Epithelial cell of proximal tubule (primary cell): ENCODE measurements at regions not wholly inside any gene's neighbourhood (a gene's known extent, or its start where the extent isn't known, plus 50 kb on each side); places are given as distances from the start of the nearest gene placed in this dataset.

ENCODE experiments used
- DNase-seq: peaks from one replicate; pipeline ENCODE4 v3.0.0-alpha.2; 2011; ENCODE audit warnings: low read depth
- H3K4me3 ChIP-seq: 2 replicates; pipeline ENCODE4 v1.5.1; 2011; ENCODE audit warnings: low read depth, mild to moderate bottlenecking, low read length
- TF ChIP-seq, protein P1 (sequence below): conservative IDR thresholded peaks from 2 replicates; pipeline ENCODE4 v1.5.1; 2012; ENCODE audit warnings: low read depth, mild to moderate bottlenecking, low read length

DNA sequence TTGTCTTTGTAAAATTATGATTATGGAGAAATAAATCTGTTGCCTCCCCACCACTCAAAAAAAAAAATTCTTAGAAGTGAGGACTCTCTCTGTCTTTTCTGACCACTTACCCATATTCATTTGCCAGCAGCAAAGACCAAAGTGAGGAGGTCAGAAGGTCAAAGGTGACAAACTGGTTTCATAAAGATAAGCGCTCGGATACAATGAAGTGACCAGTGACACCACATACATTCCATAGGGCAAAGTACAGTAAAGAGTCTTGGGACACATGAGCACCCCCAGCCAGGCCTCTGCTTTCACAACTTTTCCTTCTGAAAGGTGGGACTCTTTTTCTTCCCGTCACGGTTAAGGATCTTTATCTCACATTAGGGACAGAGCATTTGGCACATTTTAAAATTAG, 75.9 kb upstream of the TCF4 start:
- TF ChIP-seq, protein P1, sequence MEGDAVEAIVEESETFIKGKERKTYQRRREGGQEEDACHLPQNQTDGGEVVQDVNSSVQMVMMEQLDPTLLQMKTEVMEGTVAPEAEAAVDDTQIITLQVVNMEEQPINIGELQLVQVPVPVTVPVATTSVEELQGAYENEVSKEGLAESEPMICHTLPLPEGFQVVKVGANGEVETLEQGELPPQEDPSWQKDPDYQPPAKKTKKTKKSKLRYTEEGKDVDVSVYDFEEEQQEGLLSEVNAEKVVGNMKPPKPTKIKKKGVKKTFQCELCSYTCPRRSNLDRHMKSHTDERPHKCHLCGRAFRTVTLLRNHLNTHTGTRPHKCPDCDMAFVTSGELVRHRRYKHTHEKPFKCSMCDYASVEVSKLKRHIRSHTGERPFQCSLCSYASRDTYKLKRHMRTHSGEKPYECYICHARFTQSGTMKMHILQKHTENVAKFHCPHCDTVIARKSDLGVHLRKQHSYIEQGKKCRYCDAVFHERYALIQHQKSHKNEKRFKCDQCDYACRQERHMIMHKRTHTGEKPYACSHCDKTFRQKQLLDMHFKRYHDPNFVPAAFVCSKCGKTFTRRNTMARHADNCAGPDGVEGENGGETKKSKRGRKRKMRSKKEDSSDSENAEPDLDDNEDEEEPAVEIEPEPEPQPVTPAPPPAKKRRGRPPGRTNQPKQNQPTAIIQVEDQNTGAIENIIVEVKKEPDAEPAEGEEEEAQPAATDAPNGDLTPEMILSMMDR = no peak
- no peak overlapping the region for H3K4me3 ChIP-seq
- no peak for DNase-seq

DNA sequence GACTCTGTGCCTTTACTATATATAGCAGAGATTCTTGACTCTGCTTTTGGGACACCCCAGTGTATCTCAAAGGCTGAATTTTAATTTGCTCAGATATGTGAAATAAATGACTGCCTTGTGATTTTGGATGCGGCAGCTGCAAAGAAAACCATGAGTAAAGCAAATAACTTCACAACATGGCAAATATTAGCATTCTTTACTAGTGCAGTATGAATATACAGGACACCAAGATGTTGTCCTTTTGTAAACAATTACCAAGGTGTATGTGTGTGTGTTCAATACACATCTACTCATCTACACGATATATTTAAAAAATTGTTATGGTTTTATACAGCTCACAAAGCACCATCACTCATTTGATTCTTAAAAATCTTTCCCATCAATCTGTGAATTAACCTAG, 70.6 kb upstream of the TCF4 start:
- no peak for DNase-seq
- TF ChIP-seq, protein P1 = no peak
- no peak overlapping the region for H3K4me3 ChIP-seq

DNA sequence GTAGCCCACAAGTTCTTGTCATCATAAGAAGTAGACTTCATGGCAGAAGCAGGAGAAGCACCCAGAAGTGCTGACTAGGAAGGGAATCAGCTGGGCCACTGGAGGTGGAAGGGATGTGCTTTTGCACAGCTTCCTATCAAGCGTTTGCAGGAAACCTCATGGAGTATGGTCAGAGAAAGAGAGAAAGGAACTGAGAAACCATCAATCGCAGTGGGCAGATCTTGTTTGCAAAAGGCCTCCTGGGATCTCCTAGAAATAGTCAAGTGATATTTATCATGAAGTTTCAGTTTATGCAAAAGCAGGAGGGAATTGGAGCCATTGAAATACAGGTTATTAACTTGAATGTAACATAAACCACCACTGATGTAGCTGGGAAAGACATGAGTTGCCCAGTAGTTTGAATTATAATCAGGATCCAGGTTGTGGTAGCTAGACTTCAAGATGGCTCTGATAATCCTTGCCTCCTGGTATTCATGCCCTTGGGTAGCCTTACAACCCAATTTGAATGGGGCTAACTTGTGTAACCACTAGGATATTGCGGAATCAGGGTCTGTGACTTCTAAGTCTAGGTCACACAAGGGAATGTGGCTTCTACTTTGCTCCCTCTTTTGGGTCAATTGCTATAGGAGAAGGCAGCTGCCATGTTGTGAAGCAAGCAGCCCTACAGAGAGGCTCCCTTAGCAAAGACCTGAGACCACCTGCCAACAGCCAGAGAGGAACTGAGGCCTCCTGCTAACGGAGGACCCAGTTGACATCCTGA, 69.8 kb upstream of the TCF4 start:
- H3K4me3 ChIP-seq = no peak overlapping the region
- no peak for DNase-seq
- TF ChIP-seq, protein P1 = no peak

DNA sequence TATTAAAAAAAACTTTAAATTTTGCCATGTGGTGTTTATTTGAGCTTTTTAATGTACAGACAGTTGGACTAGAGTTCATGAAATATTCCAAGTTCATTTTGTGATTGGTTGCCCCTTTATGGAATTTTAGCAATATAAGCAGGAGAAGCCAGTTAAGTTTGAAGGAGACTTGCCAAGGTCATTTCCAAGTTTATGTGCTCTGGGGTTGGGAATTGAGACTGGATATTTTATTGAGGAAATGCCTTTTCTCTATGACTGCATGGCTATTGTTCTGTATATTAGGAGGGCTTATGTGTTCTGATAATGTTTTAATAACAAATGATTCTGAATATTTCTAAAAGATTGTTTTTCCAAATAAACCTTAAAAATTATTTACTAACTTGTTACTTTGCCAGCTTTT, 67.0 kb upstream of the TCF4 start:
- no peak overlapping the region for H3K4me3 ChIP-seq
- TF ChIP-seq, protein P1 = no peak
- no peak for DNase-seq

DNA sequence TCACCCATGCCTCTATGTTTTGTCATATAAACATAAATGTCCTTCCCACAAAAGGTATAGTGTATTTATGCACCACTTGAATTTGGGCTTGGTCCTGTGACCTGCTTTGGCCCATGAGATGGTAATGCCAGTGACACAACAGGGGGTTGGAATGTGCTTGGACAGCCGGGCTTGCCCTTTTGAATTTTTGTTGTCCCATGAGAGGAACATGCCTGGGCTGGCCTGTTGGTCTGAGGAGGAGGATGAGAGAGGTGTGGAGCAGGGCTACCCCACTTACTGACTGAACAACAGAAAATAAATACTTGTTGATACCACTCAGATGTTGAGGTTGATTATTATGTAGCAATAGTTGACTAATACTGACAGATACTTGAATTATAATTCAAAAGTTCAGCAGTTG, 63.2 kb upstream of the TCF4 start:
- TF ChIP-seq, protein P1 = no peak
- no peak overlapping the region for H3K4me3 ChIP-seq
- no peak for DNase-seq

DNA sequence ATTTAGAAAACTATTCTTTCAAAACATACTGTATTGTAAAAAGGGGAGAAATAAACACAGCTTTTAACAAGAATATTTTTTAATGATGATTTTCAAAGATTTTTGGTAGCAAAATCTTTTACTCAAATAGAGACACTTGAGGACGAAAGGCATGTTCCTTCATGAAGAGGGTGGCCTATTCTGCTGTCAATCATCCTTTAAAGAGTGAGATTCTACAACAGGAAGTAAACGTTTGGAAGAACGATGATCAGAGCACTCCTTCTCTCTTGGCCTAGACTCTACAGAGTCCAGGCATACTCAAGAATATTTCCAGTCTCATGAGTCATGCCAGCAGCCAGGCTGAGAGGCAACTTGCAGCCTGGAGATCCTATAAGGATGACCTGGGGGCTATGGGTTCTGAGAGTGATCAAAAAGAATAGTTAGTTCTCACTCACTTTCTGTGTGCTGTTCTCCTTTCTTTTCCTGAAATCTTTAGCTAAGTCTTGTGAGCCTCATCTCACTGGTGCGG, 62.4 kb upstream of the TCF4 start:
- DNase-seq = no peak
- TF ChIP-seq, protein P1 = no peak
- no peak overlapping the region for H3K4me3 ChIP-seq

DNA sequence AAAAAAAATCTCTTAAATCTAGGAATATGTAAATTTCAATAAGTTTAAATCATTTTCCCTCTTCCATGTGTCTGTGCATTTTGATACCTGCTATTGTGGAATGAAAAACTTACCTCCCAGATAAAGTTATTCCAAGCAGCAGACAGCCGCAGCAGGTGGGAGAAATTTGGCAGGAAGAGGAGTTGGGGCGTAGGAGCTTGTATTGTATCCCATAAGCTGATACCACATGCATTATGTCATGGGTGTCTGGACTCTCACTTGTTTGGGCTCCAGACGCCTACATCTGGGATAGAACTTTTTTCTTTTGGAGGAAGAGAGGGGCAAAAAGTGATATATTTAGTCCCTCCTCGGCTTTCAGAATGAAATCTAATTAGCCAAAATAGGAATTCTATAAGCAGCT, 59.3 kb upstream of the TCF4 start:
- DNase-seq = no peak
- no peak overlapping the region for H3K4me3 ChIP-seq
- TF ChIP-seq, protein P1 = no peak
